Kidney (tissue), 13 donors: ENCODE measurements at regions not wholly inside any gene's neighbourhood (a gene's known extent, or its start where the extent isn't known, plus 50 kb on each side); places are given as distances from the start of the nearest gene placed in this dataset.

ENCODE experiments used
- DNase-seq, 5 donors: peaks; one replicate each; pipeline ENCODE4 v3.0.0-alpha.2; 2013 to 2020
- FAIRE-seq: peaks from 2 replicates; lab custom pipeline; 2012; peaks lifted over from hg19 to GRCh38; lab: Jason Lieb, UNC
- H3K27ac ChIP-seq, 2 donors: one replicate each; pipeline ENCODE4 v1.7.0; 2013; ENCODE audit warnings: low read depth in 2 of 2, low read length in 2 of 2, inconsistent platforms in 1 of 2
- H3K27me3 ChIP-seq: one replicate; pipeline ENCODE4 v1.7.1; 2013; ENCODE audit warnings: low read length, inconsistent platforms; ENCODE audit not compliant: control insufficient read depth, insufficient read depth
- H3K36me3 ChIP-seq, 3 donors: one replicate each; pipeline versions ENCODE4 v1.7.0 to v1.7.1; 2013; ENCODE audit warnings: low read length in 3 of 3, control low read depth in 1 of 3, inconsistent platforms in 1 of 3; ENCODE audit not compliant: insufficient read depth in 3 of 3, control insufficient read depth in 2 of 3
- H3K4me1 ChIP-seq, 3 donors: one replicate each; pipeline versions ENCODE4 v1.7.0 to v1.7.1; 2013; ENCODE audit warnings: low read length in 3 of 3, inconsistent platforms in 1 of 3, low read depth in 1 of 3; ENCODE audit not compliant: control insufficient read depth in 2 of 3, insufficient read depth in 2 of 3
- H3K4me3 ChIP-seq, 3 donors: one replicate each; pipeline versions ENCODE4 v1.7.0 to v1.8.1; 2013; ENCODE audit warnings: low read length in 3 of 3, control low read depth in 1 of 3, inconsistent platforms in 1 of 3
- H3K9ac ChIP-seq, 3 donors: one replicate each; pipeline versions ENCODE4 v1.7.0 to v1.7.1; 2013; ENCODE audit warnings: low read length in 3 of 3, control low read depth in 1 of 3, inconsistent platforms in 1 of 3
- H3K9me3 ChIP-seq, 3 donors: one replicate each; pipeline versions ENCODE4 v1.7.0 to v1.7.1; 2013; ENCODE audit warnings: low read length in 3 of 3, control low read depth in 1 of 3, inconsistent platforms in 1 of 3; ENCODE audit not compliant: control insufficient read depth in 2 of 3, insufficient read depth in 1 of 3
- CTCF ChIP-seq: IDR thresholded peaks from 3 replicates; pipeline ENCODE4 v1.5.1; 2012; ENCODE audit warnings: mild to moderate bottlenecking, moderate library complexity, borderline replicate concordance; ENCODE audit not compliant: insufficient read depth; ENCODE audit errors: extremely low read depth
- intact Hi-C: fragments of 100-400 bp; cut with DNase I; formaldehyde crosslinking; loops from one replicate; pipeline ENCODE4 v1.11.1; 2022
- donor health status: control.
- donor health status: control.
- donor health status: control.
- donor health status: control.
- donor health status: control.
- donor health status: DM: yes; HTN: yes; CAD: no.
- donor health status: Normal renal cell carcinoma (clear cell type).

GRCh38 chr22:48898524-48899250 is 929.0 kb downstream of the BRD1 start:
- H3K36me3 ChIP-seq: no peaks in the 10 kb centered on the region
- no peak for TF ChIP-seq CTCF
- intact Hi-C loops: no loop called here
- H3K27ac ChIP-seq: no peak overlapping the region
- H3K9ac ChIP-seq: no peak overlapping the region
- H3K4me3 ChIP-seq: no peak overlapping the region
- FAIRE-seq: no peak
- H3K9me3 ChIP-seq: no peaks in the 10 kb centered on the region
- DNase-seq: peak in 1 of 5 donors; percentile 13
- no peaks in the 10 kb centered on the region for H3K4me1 ChIP-seq
- H3K27me3 ChIP-seq: no peaks in the 10 kb centered on the region

GRCh38 chr22:48897645-48898370 is 929.9 kb downstream of the BRD1 start:
- H3K9me3 ChIP-seq: no peaks in the 10 kb centered on the region
- TF ChIP-seq CTCF: no peak
- no peak overlapping the region for H3K9ac ChIP-seq
- intact Hi-C loops: no loop called here
- H3K27ac ChIP-seq: no peak overlapping the region
- FAIRE-seq (no peak), DNase-seq (no peak)
- no peaks in the 10 kb centered on the region for H3K4me1 ChIP-seq
- H3K4me3 ChIP-seq: no peak overlapping the region
- H3K27me3 ChIP-seq: no peaks in the 10 kb centered on the region
- no peaks in the 10 kb centered on the region for H3K36me3 ChIP-seq

- DNase-seq: no peak
- FAIRE-seq: no peak
- H3K27me3 ChIP-seq: no peaks in the 10 kb centered on the region
- no peak overlapping the region for H3K9ac ChIP-seq
- no peaks in the 10 kb centered on the region for H3K9me3 ChIP-seq
- intact Hi-C loops: no loop called here
- no peaks in the 10 kb centered on the region for H3K36me3 ChIP-seq
- no peaks in the 10 kb centered on the region for H3K4me1 ChIP-seq
- no peak overlapping the region for H3K27ac ChIP-seq
- no peak for TF ChIP-seq CTCF
- H3K4me3 ChIP-seq: no peak overlapping the region
Measured at GRCh38 chr22:48896766-48897644, 930.7 kb downstream of the BRD1 start.
